ENCODE measurements at regions not wholly inside any gene's neighbourhood (a gene's known extent, or its start where the extent isn't known, plus 50 kb on each side); places are given as distances from the start of the nearest gene placed in this dataset.

- TF ChIP-seq USF1 (IDR thresholded peaks at IDR 0.05; ENCODE audit: borderline replicate concordance, low read depth) = no peak
- TF ChIP-seq MAX (IDR thresholded peaks at IDR 0.05; ENCODE audit: low read depth) = no peak
- no peak for TF ChIP-seq REST (IDR thresholded peaks at IDR 0.05; ENCODE audit: low read depth, low read length)
- no peak for TF ChIP-seq CTCF (IDR thresholded peaks at IDR 0.05)
Observed at GRCh38 chr6:22451962-22452361, 117.4 kb upstream of the HDGFL1 start.
